Tibial artery (tissue), 4 donors: ENCODE measurements at regions not wholly inside any gene's neighbourhood (a gene's known extent, or its start where the extent isn't known, plus 50 kb on each side); places are given as distances from the start of the nearest gene placed in this dataset.
"Not testable (repeated sequence)": the region's sequence is repeated elsewhere in the genome, so short reads cannot be mapped to it uniquely, and the experiment has no call there.

ENCODE experiments used
- DNase-seq, 2 donors: peaks; one replicate each; pipeline ENCODE4 v3.0.0-alpha.2; 2019
- H3K27ac ChIP-seq, 2 donors: fragments of 200-600 bp; sonication (generic) in 1 of 2; 1 replicate in 1 of 2; 2 replicates in 1 of 2; pipeline ENCODE4 v1.5.1; 2018 to 2019; ENCODE audit warnings: mild to moderate bottlenecking in 1 of 2
- H3K27me3 ChIP-seq, 2 donors: fragments of 200-600 bp; sonication (generic) in 1 of 2; one replicate each; pipeline versions ENCODE4 v1.5.1 to v1.6.0; 2016 to 2019
- H3K36me3 ChIP-seq, 3 donors: fragments of 200-600 bp; sonication (generic) in 2 of 3; one replicate each; pipeline ENCODE4 v1.5.1; 2016 to 2019; ENCODE audit warnings: mild to moderate bottlenecking in 2 of 3
- H3K4me1 ChIP-seq, 4 donors: fragments of 200-600 bp; sonication (generic) in 2 of 4; 1 replicate in 3 of 4; 2 replicates in 1 of 4; pipeline ENCODE4 v1.5.1; 2016 to 2019
- H3K4me3 ChIP-seq, 2 donors: fragments of 200-600 bp; sonication (generic) in 1 of 2; 1 replicate in 1 of 2; 2 replicates in 1 of 2; pipeline ENCODE4 v1.5.1; 2018 to 2019; ENCODE audit warnings: mild to moderate bottlenecking in 2 of 2
- H3K9me3 ChIP-seq, 3 donors: fragments of 200-600 bp; sonication (generic) in 1 of 3; one replicate each; pipeline ENCODE4 v1.5.1; 2016 to 2019
- CTCF ChIP-seq, 2 experiments: fragments of 200-600 bp in 1 of 2; fragments of 450-650 bp in 1 of 2; IDR thresholded peaks; one replicate each; pipeline ENCODE4 v1.5.1; 2017 to 2019; ENCODE audit warnings: antibody characterized with exemption in 2 of 2, mild to moderate bottlenecking in 1 of 2, moderate library complexity in 1 of 2
- intact Hi-C: fragments of 100-400 bp; cut with DNase I; formaldehyde crosslinking; loops from one replicate; pipeline ENCODE4 v1.15.0; 2023; ENCODE audit warnings: low total_unique reads

- Histone ChIP-seq H3K4me1 (no peaks in the 10 kb centered on the region), H3K27ac (no peak overlapping the region), H3K36me3 (no peaks in the 10 kb centered on the region), H3K9me3 (no peaks in the 10 kb centered on the region), H3K4me3 (no peak overlapping the region), H3K27me3 (peaks cover 0 to 4% of the 10 kb centered on the region in 2 donors)
- intact Hi-C loops = no loop called here
- TF ChIP-seq CTCF (IDR thresholded peaks at IDR 0.05) = no peak
- no peak for DNase-seq
Measured at GRCh38 chr5:87030699-87031098, 237.0 kb upstream of the RASA1 start.

GRCh38 chr5:87034557-87034956 lies 233.1 kb upstream of the RASA1 start:
- Histone ChIP-seq H3K4me3 (no peak overlapping the region), H3K9me3 (no peaks in the 10 kb centered on the region), H3K4me1 (no peaks in the 10 kb centered on the region), H3K27me3 (peaks cover 0 to 4% of the 10 kb centered on the region in 2 donors), H3K36me3 (no peaks in the 10 kb centered on the region), H3K27ac (no peak overlapping the region)
- intact Hi-C loops = no loop called here
- no peak for TF ChIP-seq CTCF (IDR thresholded peaks at IDR 0.05)
- DNase-seq = no peak

GRCh38 chr5:87042554-87042953 lies 225.1 kb upstream of the RASA1 start:
- Histone ChIP-seq H3K36me3 (no peaks in the 10 kb centered on the region), H3K27me3 (no peaks in the 10 kb centered on the region), H3K9me3 (no peaks in the 10 kb centered on the region), H3K27ac (no peak overlapping the region), H3K4me1 (no peaks in the 10 kb centered on the region), H3K4me3 (no peak overlapping the region)
- TF ChIP-seq CTCF (IDR thresholded peaks at IDR 0.05) = no peak
- DNase-seq = no peak
- intact Hi-C loops = no loop called here

GRCh38 chr5:87048156-87048555 lies 219.5 kb upstream of the RASA1 start:
- Histone ChIP-seq H3K27ac (no peak overlapping the region), H3K36me3 (no peaks in the 10 kb centered on the region), H3K4me3 (no peak overlapping the region), H3K4me1 (no peaks in the 10 kb centered on the region), H3K27me3 (no peaks in the 10 kb centered on the region), H3K9me3 (peaks cover 0 to 7% (median 0%) of the 10 kb centered on the region in 3 donors)
- no peak for DNase-seq
- no peak for TF ChIP-seq CTCF (IDR thresholded peaks at IDR 0.05)
- intact Hi-C loops = no loop called here

- H3K4me1 ChIP-seq, H3K9me3 ChIP-seq, H3K4me3 ChIP-seq, intact Hi-C loops, H3K27me3 ChIP-seq, DNase-seq, H3K36me3 ChIP-seq, H3K27ac ChIP-seq: not testable (repeated sequence)
Measured at GRCh38 chr5:87049012-87049411, 218.7 kb upstream of the RASA1 start.

GRCh38 chr5:87051502-87052113 lies 216.1 kb upstream of the RASA1 start:
- peaks cover 0 to 7% (median 0%) of the 10 kb centered on the region in 3 donors for H3K9me3 ChIP-seq

More at GRCh38 chr5:87051502-87052113, 216.1 kb upstream of the RASA1 start:
- intact Hi-C loops = no loop called here
- Histone ChIP-seq H3K27me3 (no peaks in the 10 kb centered on the region), H3K36me3 (no peaks in the 10 kb centered on the region), H3K4me1 (no peaks in the 10 kb centered on the region), H3K4me3 (no peak overlapping the region), H3K27ac (no peak overlapping the region)
- TF ChIP-seq CTCF (IDR thresholded peaks at IDR 0.05) = no peak
- no peak for DNase-seq
